BLaER1 treated with 17β-estradiol and CSF1 and Interleukin-3, amounts not matched to agents 10 nM and 100 nM (cell line): ENCODE measurements at regions not wholly inside any gene's neighbourhood (a gene's known extent, or its start where the extent isn't known, plus 50 kb on each side); places are given as distances from the start of the nearest gene placed in this dataset.

ENCODE experiments used
- H3K27ac ChIP-seq, 11 experiments: shearing (Covaris generic); formaldehyde crosslinking; 2 replicates each; pipeline ENCODE4 v1.8.1; 2022
- H3K27me3 ChIP-seq, 11 experiments: shearing (Covaris generic); formaldehyde crosslinking; 2 replicates each; pipeline ENCODE4 v1.8.1; 2022
- H3K36me3 ChIP-seq, 11 experiments: shearing (Covaris generic); formaldehyde crosslinking; 2 replicates each; pipeline ENCODE4 v1.8.1; 2022
- H3K4me1 ChIP-seq, 10 experiments: shearing (Covaris generic); formaldehyde crosslinking; 2 replicates each; pipeline ENCODE4 v1.8.1; 2022
- H3K4me2 ChIP-seq, 11 experiments: shearing (Covaris generic); formaldehyde crosslinking; 2 replicates each; pipeline ENCODE4 v1.8.1; 2022
- H3K4me3 ChIP-seq, 10 experiments: shearing (Covaris generic); formaldehyde crosslinking; 2 replicates each; pipeline ENCODE4 v1.8.1; 2022
- H3K9ac ChIP-seq, 11 experiments: shearing (Covaris generic); formaldehyde crosslinking; 2 replicates each; pipeline ENCODE4 v1.8.1; 2022
- H3K9me3 ChIP-seq, 11 experiments: shearing (Covaris generic); formaldehyde crosslinking; replicated peaks in 1 of 11; 2 replicates each; pipeline ENCODE4 v1.8.1; 2022
- H4K20me1 ChIP-seq, 11 experiments: shearing (Covaris generic); formaldehyde crosslinking; 2 replicates each; pipeline ENCODE4 v1.8.1; 2022
- Cebpa-rat ChIP-seq, 11 experiments: shearing (Covaris generic); IDR thresholded peaks; 2 replicates each; pipeline ENCODE4 v1.8.1; 2022

GRCh38 chr6:73965539-73966029 lies 269.6 kb downstream of the CD109 start:
- no peaks in the 10 kb centered on the region for H3K36me3 ChIP-seq
- no peaks in the 10 kb centered on the region for H3K9me3 ChIP-seq
- no peaks in the 10 kb centered on the region for H4K20me1 ChIP-seq
- H3K27me3 ChIP-seq: no peaks in the 10 kb centered on the region
- H3K27ac ChIP-seq: no peak overlapping the region
- H3K9ac ChIP-seq: no peak overlapping the region
- no peak overlapping the region for H3K4me3 ChIP-seq
- no peak for TF ChIP-seq Cebpa-rat (IDR thresholded peaks at IDR 0.05)
- H3K4me1 ChIP-seq: peaks cover 0 to 18% (median 4%) of the 10 kb centered on the region in 10 experiments; a peak in 6 of 20 replicates
- no peak overlapping the region for H3K4me2 ChIP-seq

GRCh38 chr6:73964241-73964854 lies 268.3 kb downstream of the CD109 start:
- no peak overlapping the region for H3K4me3 ChIP-seq
- H4K20me1 ChIP-seq: no peaks in the 10 kb centered on the region
- no peak overlapping the region for H3K4me2 ChIP-seq
- no peak for TF ChIP-seq Cebpa-rat (IDR thresholded peaks at IDR 0.05)
- H3K27me3 ChIP-seq: no peaks in the 10 kb centered on the region
- H3K9ac ChIP-seq: no peak overlapping the region
- H3K9me3 ChIP-seq: no peaks in the 10 kb centered on the region
- H3K36me3 ChIP-seq: no peaks in the 10 kb centered on the region
- no peak overlapping the region for H3K27ac ChIP-seq
- H3K4me1 ChIP-seq: peaks cover 0 to 5% (median 4%) of the 10 kb centered on the region in 10 experiments; a peak in 3 of 20 replicates

GRCh38 chr6:73962884-73963283 lies 266.9 kb downstream of the CD109 start:
- no peak overlapping the region for H3K4me2 ChIP-seq
- no peak overlapping the region for H3K9ac ChIP-seq
- no peaks in the 10 kb centered on the region for H3K9me3 ChIP-seq
- no peak overlapping the region for H3K27ac ChIP-seq
- no peaks in the 10 kb centered on the region for H3K4me1 ChIP-seq
- H3K4me3 ChIP-seq: no peak overlapping the region
- no peaks in the 10 kb centered on the region for H4K20me1 ChIP-seq
- no peaks in the 10 kb centered on the region for H3K27me3 ChIP-seq
- TF ChIP-seq Cebpa-rat (IDR thresholded peaks at IDR 0.05): no peak
- no peaks in the 10 kb centered on the region for H3K36me3 ChIP-seq

GRCh38 chr6:73956305-73956704 lies 260.3 kb downstream of the CD109 start:
- no peaks in the 10 kb centered on the region for H3K9me3 ChIP-seq
- H3K4me3 ChIP-seq: no peak overlapping the region
- no peak overlapping the region for H3K9ac ChIP-seq
- no peak overlapping the region for H3K27ac ChIP-seq
- no peaks in the 10 kb centered on the region for H4K20me1 ChIP-seq
- H3K4me2 ChIP-seq: no peak overlapping the region
- no peaks in the 10 kb centered on the region for H3K36me3 ChIP-seq
- TF ChIP-seq Cebpa-rat (IDR thresholded peaks at IDR 0.05): no peak
- no peaks in the 10 kb centered on the region for H3K27me3 ChIP-seq
- H3K4me1 ChIP-seq: no peaks in the 10 kb centered on the region

- no peak for TF ChIP-seq Cebpa-rat (IDR thresholded peaks at IDR 0.05)
- Histone ChIP-seq H3K4me1 (no peaks in the 10 kb centered on the region), H3K9me3 (no peaks in the 10 kb centered on the region), H3K27ac (no peak overlapping the region), H3K9ac (no peak overlapping the region), H3K4me3 (no peak overlapping the region), H4K20me1 (no peaks in the 10 kb centered on the region), H3K36me3 (no peaks in the 10 kb centered on the region), H3K4me2 (no peak overlapping the region), H3K27me3 (no peaks in the 10 kb centered on the region)
These were observed 259.8 kb downstream of the CD109 start for GRCh38 chr6:73955800-73956199.

- H3K27ac ChIP-seq: no peak overlapping the region
- H3K9me3 ChIP-seq: no peaks in the 10 kb centered on the region
- H3K36me3 ChIP-seq: no peaks in the 10 kb centered on the region
- no peaks in the 10 kb centered on the region for H4K20me1 ChIP-seq
- no peaks in the 10 kb centered on the region for H3K27me3 ChIP-seq
- H3K4me2 ChIP-seq: no peak overlapping the region
- no peak overlapping the region for H3K9ac ChIP-seq
- no peaks in the 10 kb centered on the region for H3K4me1 ChIP-seq
- no peak overlapping the region for H3K4me3 ChIP-seq
- no peak for TF ChIP-seq Cebpa-rat (IDR thresholded peaks at IDR 0.05)
These were observed 258.9 kb downstream of the CD109 start for GRCh38 chr6:73954881-73955280.

- no peak for TF ChIP-seq Cebpa-rat (IDR thresholded peaks at IDR 0.05)
These were observed 255.2 kb downstream of the CD109 start for GRCh38 chr6:73951183-73951582.

GRCh38 chr6:73943930-73944652 lies 248.1 kb downstream of the CD109 start:
- Histone ChIP-seq H3K4me1 (0 out of 20 replicates have a peak, but pooled peaks cover 0 to 3% (median 0%) of the 10 kb centered on the region in 10 experiments), H3K9ac (no peak overlapping the region), H3K27ac (no peak overlapping the region), H3K4me3 (no peak overlapping the region), H3K9me3 (peaks cover 0 to 13% (median 3%) of the 10 kb centered on the region in 11 experiments; a peak in 12 of 22 replicates), H3K36me3 (no peaks in the 10 kb centered on the region), H3K27me3 (no peaks in the 10 kb centered on the region), H4K20me1 (no peaks in the 10 kb centered on the region), H3K4me2 (no peak overlapping the region)
- no peak for TF ChIP-seq Cebpa-rat (IDR thresholded peaks at IDR 0.05)

More at GRCh38 chr6:73951183-73951582, 255.2 kb downstream of the CD109 start:
- H3K9me3 ChIP-seq: peaks cover 0 to 11% (median 3%) of the 10 kb centered on the region in 11 experiments; a peak in 9 of 22 replicates
- H3K36me3 ChIP-seq: no peaks in the 10 kb centered on the region
- H3K4me3 ChIP-seq: no peak overlapping the region
- H3K9ac ChIP-seq: no peak overlapping the region
- H4K20me1 ChIP-seq: no peaks in the 10 kb centered on the region
- no peak overlapping the region for H3K4me2 ChIP-seq
- H3K27me3 ChIP-seq: no peaks in the 10 kb centered on the region
- no peaks in the 10 kb centered on the region for H3K4me1 ChIP-seq
- H3K27ac ChIP-seq: no peak overlapping the region

GRCh38 chr6:73943411-73943810 lies 247.4 kb downstream of the CD109 start:
- Histone ChIP-seq H3K27ac (no peak overlapping the region), H3K36me3 (no peaks in the 10 kb centered on the region), H3K4me3 (no peak overlapping the region), H3K9ac (no peak overlapping the region), H3K9me3 (peaks cover 0 to 15% (median 3%) of the 10 kb centered on the region in 11 experiments; a peak in 12 of 22 replicates), H3K4me2 (no peak overlapping the region), H3K4me1 (0 out of 20 replicates have a peak, but pooled peaks cover 0 to 4% (median 0%) of the 10 kb centered on the region in 10 experiments), H4K20me1 (no peaks in the 10 kb centered on the region), H3K27me3 (no peaks in the 10 kb centered on the region)
- no peak for TF ChIP-seq Cebpa-rat (IDR thresholded peaks at IDR 0.05)
